GM19455 (cell line): ENCODE measurements at regions not wholly inside any gene's neighbourhood (a gene's known extent, or its start where the extent isn't known, plus 50 kb on each side); places are given as distances from the start of the nearest gene placed in this dataset.

Experiments
- ATAC-seq: cut with Tn5 transposase; IDR thresholded peaks from one replicate; pipeline ENCODE4 v1.9.1; 2021; ENCODE audit not compliant: unreplicated experiment

- no peak for ATAC-seq
These were observed 393.5 kb upstream of the ADARB2 start for GRCh38 chr10:2130705-2131305.

- no peak for ATAC-seq
These were observed 391.7 kb upstream of the ADARB2 start for GRCh38 chr10:2128991-2129390.

GRCh38 chr10:2124135-2124534 is 386.8 kb upstream of the ADARB2 start:
- no peak for ATAC-seq

- ATAC-seq: no peak
These were observed 385.3 kb upstream of the ADARB2 start for GRCh38 chr10:2122431-2123124.

GRCh38 chr10:2121929-2122328 is 384.6 kb upstream of the ADARB2 start:
- ATAC-seq: no peak

- ATAC-seq: no peak
These were observed 384.0 kb upstream of the ADARB2 start for GRCh38 chr10:2121315-2121714.

GRCh38 chr10:2120746-2121145 is 383.4 kb upstream of the ADARB2 start:
- ATAC-seq: no peak

GRCh38 chr10:2119316-2119715 is 382.0 kb upstream of the ADARB2 start:
- ATAC-seq: no peak

- no peak for ATAC-seq
These were observed 380.9 kb upstream of the ADARB2 start for GRCh38 chr10:2118201-2118600.

GRCh38 chr10:2117641-2118040 is 380.3 kb upstream of the ADARB2 start:
- no peak for ATAC-seq

- no peak for ATAC-seq
These were observed 374.6 kb upstream of the ADARB2 start for GRCh38 chr10:2111965-2112364.

- no peak for ATAC-seq
These were observed 371.2 kb upstream of the ADARB2 start for GRCh38 chr10:2108496-2108895.

- ATAC-seq: no peak
These were observed 369.3 kb upstream of the ADARB2 start for GRCh38 chr10:2106641-2107040.

- ATAC-seq: no peak
These were observed 362.0 kb upstream of the ADARB2 start for GRCh38 chr10:2099321-2099720.

- ATAC-seq: no peak
These were observed 360.6 kb upstream of the ADARB2 start for GRCh38 chr10:2097937-2098336.

- ATAC-seq: no peak
These were observed 356.8 kb upstream of the ADARB2 start for GRCh38 chr10:2094171-2094570.

GRCh38 chr10:2083591-2083990 is 346.3 kb upstream of the ADARB2 start:
- no peak for ATAC-seq

GRCh38 chr10:2081501-2081900 is 344.2 kb upstream of the ADARB2 start:
- no peak for ATAC-seq

GRCh38 chr10:2079603-2080078 is 342.3 kb upstream of the ADARB2 start:
- no peak for ATAC-seq

GRCh38 chr10:2077231-2077630 is 339.9 kb upstream of the ADARB2 start:
- no peak for ATAC-seq

- no peak for ATAC-seq
These were observed 339.2 kb upstream of the ADARB2 start for GRCh38 chr10:2076528-2076927.

- ATAC-seq: no peak
These were observed 329.7 kb upstream of the ADARB2 start for GRCh38 chr10:2067015-2067414.

- ATAC-seq: no peak
These were observed 317.4 kb upstream of the ADARB2 start for GRCh38 chr10:2054728-2055127.
